DOHH2 (cell line): ENCODE measurements at regions not wholly inside any gene's neighbourhood (a gene's known extent, or its start where the extent isn't known, plus 50 kb on each side); places are given as distances from the start of the nearest gene placed in this dataset.

ENCODE experiments used
- CTCF ChIP-seq: fragments of 200-600 bp; sonication (generic); IDR thresholded peaks from one replicate; pipeline ENCODE4 v1.5.1; 2014; ENCODE audit warnings: antibody characterized with exemption, mild to moderate bottlenecking, low read depth, low read length; ENCODE audit not compliant: poor library complexity, severe bottlenecking
- EZH2phosphoT487 ChIP-seq: fragments of 200-600 bp; sonication (generic); IDR thresholded peaks from 2 replicates; pipeline ENCODE4 v1.6.1; 2017; ENCODE audit warnings: borderline replicate concordance, mild to moderate bottlenecking, antibody characterized with exemption, low read length, moderate library complexity, mixed read lengths

GRCh38 chr9:107106416-107106815 is 176.7 kb upstream of the RAD23B start:
- TF ChIP-seq EZH2phosphoT487 (no peak), CTCF (no peak)
